ENCODE measurements at regions not wholly inside any gene's neighbourhood (a gene's known extent, or its start where the extent isn't known, plus 50 kb on each side); places are given as distances from the start of the nearest gene placed in this dataset.

- Histone ChIP-seq H3K9ac (ENCODE audit: low read length) (no peak overlapping the region), H3K9me3 (ENCODE audit: control insufficient read depth, low read length) (no peaks in the 10 kb centered on the region), H3K4me1 (ENCODE audit: control insufficient read depth, insufficient read depth, low read length) (no peaks in the 10 kb centered on the region), H3K4me3 (ENCODE audit: low read length) (no peak overlapping the region), H3K27me3 (ENCODE audit: control insufficient read depth, insufficient read depth, low read length) (no peaks in the 10 kb centered on the region), H3K36me3 (ENCODE audit: control insufficient read depth, insufficient read depth, low read length) (no peaks in the 10 kb centered on the region)
Measured at GRCh38 chr1:113223546-113223945, 150.5 kb downstream of the LRIG2 start.

GRCh38 chr1:113226148-113226547 lies 153.2 kb downstream of the LRIG2 start:
- H3K9ac ChIP-seq (ENCODE audit: low read length), result no peak overlapping the region
- no peaks in the 10 kb centered on the region for H3K27me3 ChIP-seq (ENCODE audit: control insufficient read depth, insufficient read depth, low read length)
- no peaks in the 10 kb centered on the region for H3K9me3 ChIP-seq (ENCODE audit: control insufficient read depth, low read length)
- H3K36me3 ChIP-seq (ENCODE audit: control insufficient read depth, insufficient read depth, low read length), result no peaks in the 10 kb centered on the region
- H3K4me3 ChIP-seq (ENCODE audit: low read length), result no peak overlapping the region
- H3K4me1 ChIP-seq (ENCODE audit: control insufficient read depth, insufficient read depth, low read length), result no peaks in the 10 kb centered on the region

- Histone ChIP-seq H3K36me3 (ENCODE audit: control insufficient read depth, insufficient read depth, low read length) (no peaks in the 10 kb centered on the region), H3K4me1 (ENCODE audit: control insufficient read depth, insufficient read depth, low read length) (no peaks in the 10 kb centered on the region), H3K4me3 (ENCODE audit: low read length) (no peak overlapping the region), H3K9me3 (ENCODE audit: control insufficient read depth, low read length) (no peaks in the 10 kb centered on the region), H3K27me3 (ENCODE audit: control insufficient read depth, insufficient read depth, low read length) (no peaks in the 10 kb centered on the region), H3K9ac (ENCODE audit: low read length) (no peak overlapping the region)
Measured at GRCh38 chr1:113231866-113232265, 158.4 kb upstream of the MAGI3 start.

- H3K4me3 ChIP-seq (ENCODE audit: low read length), result no peak overlapping the region
- H3K4me1 ChIP-seq (ENCODE audit: control insufficient read depth, insufficient read depth, low read length), result no peaks in the 10 kb centered on the region
- no peaks in the 10 kb centered on the region for H3K36me3 ChIP-seq (ENCODE audit: control insufficient read depth, insufficient read depth, low read length)
- H3K27me3 ChIP-seq (ENCODE audit: control insufficient read depth, insufficient read depth, low read length), result no peaks in the 10 kb centered on the region
- no peak overlapping the region for H3K9ac ChIP-seq (ENCODE audit: low read length)
- H3K9me3 ChIP-seq (ENCODE audit: control insufficient read depth, low read length), result no peaks in the 10 kb centered on the region
Measured at GRCh38 chr1:113233441-113233840, 156.9 kb upstream of the MAGI3 start.

GRCh38 chr1:113241237-113241636 lies 149.1 kb upstream of the MAGI3 start:
- Histone ChIP-seq H3K27me3 (ENCODE audit: control insufficient read depth, insufficient read depth, low read length) (no peaks in the 10 kb centered on the region), H3K9ac (ENCODE audit: low read length) (no peak overlapping the region), H3K9me3 (ENCODE audit: control insufficient read depth, low read length) (no peaks in the 10 kb centered on the region), H3K4me1 (ENCODE audit: control insufficient read depth, insufficient read depth, low read length) (peaks cover 14% of the 10 kb centered on the region), H3K4me3 (ENCODE audit: low read length) (no peak overlapping the region), H3K36me3 (ENCODE audit: control insufficient read depth, insufficient read depth, low read length) (no peaks in the 10 kb centered on the region)

- Histone ChIP-seq H3K4me1 (ENCODE audit: control insufficient read depth, insufficient read depth, low read length) (peaks cover 26% of the 10 kb centered on the region), H3K9ac (ENCODE audit: low read length) (no peak overlapping the region), H3K27me3 (ENCODE audit: control insufficient read depth, insufficient read depth, low read length) (no peaks in the 10 kb centered on the region), H3K36me3 (ENCODE audit: control insufficient read depth, insufficient read depth, low read length) (no peaks in the 10 kb centered on the region), H3K9me3 (ENCODE audit: control insufficient read depth, low read length) (no peaks in the 10 kb centered on the region), H3K4me3 (ENCODE audit: low read length) (no peak overlapping the region)
Measured at GRCh38 chr1:113242481-113242880, 147.8 kb upstream of the MAGI3 start.

GRCh38 chr1:113243529-113243928 lies 146.8 kb upstream of the MAGI3 start:
- Histone ChIP-seq H3K27me3 (ENCODE audit: control insufficient read depth, insufficient read depth, low read length) (no peaks in the 10 kb centered on the region), H3K9ac (ENCODE audit: low read length) (no peak overlapping the region), H3K4me1 (ENCODE audit: control insufficient read depth, insufficient read depth, low read length) (peaks cover 35% of the 10 kb centered on the region)

GRCh38 chr1:113244112-113244820 lies 146.0 kb upstream of the MAGI3 start:
- Histone ChIP-seq H3K9me3 (ENCODE audit: control insufficient read depth, low read length) (no peaks in the 10 kb centered on the region), H3K36me3 (ENCODE audit: control insufficient read depth, insufficient read depth, low read length) (no peaks in the 10 kb centered on the region), H3K9ac (ENCODE audit: low read length) (no peak overlapping the region), H3K27me3 (ENCODE audit: control insufficient read depth, insufficient read depth, low read length) (no peaks in the 10 kb centered on the region), H3K4me1 (ENCODE audit: control insufficient read depth, insufficient read depth, low read length) (peaks cover 37% of the 10 kb centered on the region), H3K4me3 (ENCODE audit: low read length) (no peak overlapping the region)

More at GRCh38 chr1:113243529-113243928, 146.8 kb upstream of the MAGI3 start:
- Histone ChIP-seq H3K4me3 (ENCODE audit: low read length) (no peak overlapping the region), H3K9me3 (ENCODE audit: control insufficient read depth, low read length) (no peaks in the 10 kb centered on the region), H3K36me3 (ENCODE audit: control insufficient read depth, insufficient read depth, low read length) (no peaks in the 10 kb centered on the region)

GRCh38 chr1:113245252-113245651 lies 145.1 kb upstream of the MAGI3 start:
- H3K27me3 ChIP-seq (ENCODE audit: control insufficient read depth, insufficient read depth, low read length), result no peaks in the 10 kb centered on the region
- no peaks in the 10 kb centered on the region for H3K36me3 ChIP-seq (ENCODE audit: control insufficient read depth, insufficient read depth, low read length)
- no peak overlapping the region for H3K4me3 ChIP-seq (ENCODE audit: low read length)
- peaks cover 37% of the 10 kb centered on the region for H3K4me1 ChIP-seq (ENCODE audit: control insufficient read depth, insufficient read depth, low read length)
- H3K9me3 ChIP-seq (ENCODE audit: control insufficient read depth, low read length), result no peaks in the 10 kb centered on the region
- no peak overlapping the region for H3K9ac ChIP-seq (ENCODE audit: low read length)

GRCh38 chr1:113246929-113247328 lies 143.4 kb upstream of the MAGI3 start:
- H3K4me3 ChIP-seq (ENCODE audit: low read length), result no peak overlapping the region
- no peaks in the 10 kb centered on the region for H3K27me3 ChIP-seq (ENCODE audit: control insufficient read depth, insufficient read depth, low read length)
- H3K9me3 ChIP-seq (ENCODE audit: control insufficient read depth, low read length), result no peaks in the 10 kb centered on the region
- no peaks in the 10 kb centered on the region for H3K36me3 ChIP-seq (ENCODE audit: control insufficient read depth, insufficient read depth, low read length)
- H3K4me1 ChIP-seq (ENCODE audit: control insufficient read depth, insufficient read depth, low read length), result peaks cover 37% of the 10 kb centered on the region
- H3K9ac ChIP-seq (ENCODE audit: low read length), result no peak overlapping the region

GRCh38 chr1:113247355-113247754 lies 143.0 kb upstream of the MAGI3 start:
- Histone ChIP-seq H3K27me3 (ENCODE audit: control insufficient read depth, insufficient read depth, low read length) (no peaks in the 10 kb centered on the region), H3K9ac (ENCODE audit: low read length) (no peak overlapping the region), H3K9me3 (ENCODE audit: control insufficient read depth, low read length) (no peaks in the 10 kb centered on the region), H3K4me1 (ENCODE audit: control insufficient read depth, insufficient read depth, low read length) (peaks cover 39% of the 10 kb centered on the region), H3K36me3 (ENCODE audit: control insufficient read depth, insufficient read depth, low read length) (no peaks in the 10 kb centered on the region), H3K4me3 (ENCODE audit: low read length) (no peak overlapping the region)

- H3K27me3 ChIP-seq (ENCODE audit: control insufficient read depth, insufficient read depth, low read length), result no peaks in the 10 kb centered on the region
- no peaks in the 10 kb centered on the region for H3K9me3 ChIP-seq (ENCODE audit: control insufficient read depth, low read length)
- no peak overlapping the region for H3K4me3 ChIP-seq (ENCODE audit: low read length)
- H3K4me1 ChIP-seq (ENCODE audit: control insufficient read depth, insufficient read depth, low read length), result peaks cover 40% of the 10 kb centered on the region
- no peak overlapping the region for H3K9ac ChIP-seq (ENCODE audit: low read length)
- H3K36me3 ChIP-seq (ENCODE audit: control insufficient read depth, insufficient read depth, low read length), result no peaks in the 10 kb centered on the region
Measured at GRCh38 chr1:113247782-113248181, 142.5 kb upstream of the MAGI3 start.

- Histone ChIP-seq H3K4me3 (ENCODE audit: low read length) (no peak overlapping the region), H3K4me1 (ENCODE audit: control insufficient read depth, insufficient read depth, low read length) (peaks cover 43% of the 10 kb centered on the region), H3K36me3 (ENCODE audit: control insufficient read depth, insufficient read depth, low read length) (no peaks in the 10 kb centered on the region), H3K9me3 (ENCODE audit: control insufficient read depth, low read length) (no peaks in the 10 kb centered on the region), H3K9ac (ENCODE audit: low read length) (no peak overlapping the region), H3K27me3 (ENCODE audit: control insufficient read depth, insufficient read depth, low read length) (no peaks in the 10 kb centered on the region)
Measured at GRCh38 chr1:113248494-113248893, 141.8 kb upstream of the MAGI3 start.

Measured in mucosa of stomach (tissue), 1 donor.